ENCODE measurements at regions not wholly inside any gene's neighbourhood (a gene's known extent, or its start where the extent isn't known, plus 50 kb on each side); places are given as distances from the start of the nearest gene placed in this dataset.

DNA sequence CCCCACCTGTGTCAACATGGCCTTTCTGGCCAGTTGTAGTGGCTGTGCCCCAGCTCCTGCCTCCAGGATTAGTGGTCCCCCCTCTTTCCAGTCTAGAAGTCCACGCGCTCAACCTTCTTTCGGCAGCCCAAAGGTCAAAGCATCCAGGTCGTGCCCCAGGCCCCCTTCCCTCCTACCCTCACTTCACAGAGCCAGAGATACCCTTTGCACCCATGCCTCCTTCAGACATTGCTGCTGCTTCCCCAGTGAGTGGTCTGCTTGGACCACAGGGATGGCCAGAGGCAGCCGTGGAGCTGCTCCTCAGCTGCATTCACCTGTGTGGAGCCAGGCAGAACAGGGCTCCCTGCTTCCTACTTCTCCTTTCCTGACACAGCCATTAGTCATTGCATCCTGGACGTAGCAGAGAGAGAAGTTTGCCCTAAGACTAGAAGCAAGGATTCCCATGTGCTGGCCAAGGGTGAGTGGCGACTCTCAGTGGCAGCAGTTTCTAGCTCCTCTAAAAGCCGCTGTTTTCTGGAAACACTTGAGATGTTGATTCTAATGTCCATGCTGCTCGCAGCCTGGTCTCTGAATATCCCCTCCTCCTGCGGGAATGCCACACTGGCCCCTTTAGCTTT, 243.1 kb upstream of the SHH start:
- Histone ChIP-seq H3K36me3 (ENCODE audit: control insufficient read depth, insufficient read depth, low read length) (no peaks in the 10 kb centered on the region), H3K4me3 (ENCODE audit: low read depth, low read length) (no peak overlapping the region), H3K4me1 (ENCODE audit: control insufficient read depth, insufficient read depth, low read length) (peaks cover 4% of the 10 kb centered on the region), H3K27ac (ENCODE audit: low read depth, low read length) (no peak overlapping the region), H3K9me3 (ENCODE audit: control insufficient read depth, insufficient read depth, low read length) (no peaks in the 10 kb centered on the region), H3K27me3 (ENCODE audit: control insufficient read depth, insufficient read depth, low read length) (no peaks in the 10 kb centered on the region)
- no peak for DNase-seq (ENCODE audit: low read depth in 4 of 6, low spot score in 6 of 6)
- WGBS (ENCODE audit: insufficient coverage) = 82% methylated on average over 10 of the region's 10 CpGs

DNA sequence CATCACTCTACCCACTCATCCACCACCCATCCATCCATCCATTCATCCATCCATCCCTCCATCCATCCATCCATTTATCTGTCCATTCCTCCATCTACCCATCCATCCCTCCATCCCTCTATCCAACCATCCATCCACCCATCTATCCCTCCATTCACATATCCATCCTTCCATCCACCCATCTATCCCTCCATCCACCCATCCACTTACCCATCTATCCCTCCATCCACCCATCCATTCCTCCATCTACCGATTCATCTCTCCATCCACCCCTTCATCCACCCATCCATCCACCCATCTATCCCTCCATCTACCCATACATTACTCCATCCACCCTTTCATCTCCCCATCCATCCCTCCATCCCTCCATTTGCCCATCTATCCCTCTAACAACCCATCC, 239.6 kb upstream of the SHH start:
- H3K4me1 ChIP-seq (ENCODE audit: control insufficient read depth, insufficient read depth, low read length) = no peaks in the 10 kb centered on the region
- no peak for DNase-seq (ENCODE audit: low read depth in 4 of 6, low spot score in 6 of 6)
- H3K4me3 ChIP-seq (ENCODE audit: low read depth, low read length) = no peak overlapping the region
- H3K9me3 ChIP-seq (ENCODE audit: control insufficient read depth, insufficient read depth, low read length) = no peaks in the 10 kb centered on the region
- no peaks in the 10 kb centered on the region for H3K27me3 ChIP-seq (ENCODE audit: control insufficient read depth, insufficient read depth, low read length)
- H3K27ac ChIP-seq (ENCODE audit: low read depth, low read length) = no peak overlapping the region
- no peaks in the 10 kb centered on the region for H3K36me3 ChIP-seq (ENCODE audit: control insufficient read depth, insufficient read depth, low read length)
- 89% methylated on average over 1 of the region's 1 CpG for WGBS (ENCODE audit: insufficient coverage)

DNA sequence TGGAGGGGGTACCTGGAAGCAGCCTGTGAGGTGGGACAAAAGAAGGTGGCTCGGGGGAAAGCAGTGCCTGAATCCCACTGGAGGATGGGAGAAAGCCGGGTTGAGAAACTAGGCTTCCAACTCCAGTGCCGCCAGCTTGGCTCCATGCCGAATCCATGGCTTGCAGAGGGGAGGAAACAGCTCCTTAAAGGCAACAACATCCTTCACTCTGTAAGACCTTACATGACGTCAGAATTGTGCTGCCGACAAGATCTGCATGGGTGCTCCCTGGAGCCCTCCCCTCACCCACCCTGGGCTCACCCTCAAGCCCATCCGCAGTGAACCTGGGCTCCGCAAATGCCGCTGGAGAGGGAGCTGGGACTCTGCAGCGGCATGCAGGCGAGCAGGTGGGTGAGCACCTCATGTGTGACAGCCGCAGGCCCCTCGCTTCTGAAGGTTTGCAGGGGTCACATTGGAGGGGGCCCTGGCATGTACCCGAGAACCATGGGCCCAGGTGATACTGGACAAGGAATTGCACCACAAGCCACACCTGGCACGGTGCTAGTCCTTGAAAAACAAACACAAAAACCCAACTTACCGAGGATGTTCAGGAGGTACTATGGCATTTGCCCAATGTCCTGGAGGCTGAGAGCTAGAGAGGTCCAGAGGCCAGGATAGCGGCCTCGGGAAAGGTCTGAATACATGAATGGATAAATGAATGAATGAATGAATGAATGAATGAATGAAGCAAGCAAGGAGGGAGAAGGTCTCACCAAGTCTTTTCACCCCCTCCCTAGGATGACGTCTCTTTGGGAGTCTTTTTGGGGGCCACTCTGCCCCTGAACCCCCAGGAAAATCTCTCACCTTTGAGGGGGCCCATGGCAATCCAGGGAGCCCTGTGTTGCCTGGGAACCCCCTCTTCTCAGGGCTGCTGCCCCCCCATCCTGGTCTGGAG, 238.6 kb upstream of the SHH start:
- H3K27me3 ChIP-seq (ENCODE audit: control insufficient read depth, insufficient read depth, low read length) = no peaks in the 10 kb centered on the region
- H3K4me1 ChIP-seq (ENCODE audit: control insufficient read depth, insufficient read depth, low read length) = no peaks in the 10 kb centered on the region
- no peak overlapping the region for H3K27ac ChIP-seq (ENCODE audit: low read depth, low read length)
- DNase-seq (ENCODE audit: low read depth in 4 of 6, low spot score in 6 of 6) = no peak
- H3K36me3 ChIP-seq (ENCODE audit: control insufficient read depth, insufficient read depth, low read length) = no peaks in the 10 kb centered on the region
- 92% methylated on average over 16 of the region's 19 CpGs for WGBS (ENCODE audit: insufficient coverage)
- no peaks in the 10 kb centered on the region for H3K9me3 ChIP-seq (ENCODE audit: control insufficient read depth, insufficient read depth, low read length)
- H3K4me3 ChIP-seq (ENCODE audit: low read depth, low read length) = no peak overlapping the region

DNA sequence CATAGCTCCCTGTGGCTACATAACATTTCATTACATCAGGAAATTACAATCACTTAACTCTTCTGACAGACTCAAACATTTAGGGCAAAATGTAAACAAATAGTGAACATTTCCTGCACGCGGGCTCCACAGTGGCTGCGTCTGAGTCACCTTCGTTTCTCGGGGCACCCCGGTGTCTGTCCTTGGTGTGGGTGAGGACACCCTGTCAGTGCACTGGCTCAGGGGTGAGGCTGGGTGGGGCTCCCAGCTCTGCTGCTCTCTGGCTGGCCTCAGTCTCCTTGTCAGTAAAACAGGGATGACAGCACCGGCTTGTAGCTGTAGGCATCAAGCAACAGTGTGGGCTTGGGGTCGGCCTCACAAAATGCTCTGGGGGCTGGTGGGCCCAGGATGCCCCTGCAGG, 237.1 kb upstream of the SHH start:
- Histone ChIP-seq H3K27me3 (ENCODE audit: control insufficient read depth, insufficient read depth, low read length) (no peaks in the 10 kb centered on the region), H3K4me1 (ENCODE audit: control insufficient read depth, insufficient read depth, low read length) (no peaks in the 10 kb centered on the region), H3K36me3 (ENCODE audit: control insufficient read depth, insufficient read depth, low read length) (no peaks in the 10 kb centered on the region), H3K4me3 (ENCODE audit: low read depth, low read length) (no peak overlapping the region), H3K9me3 (ENCODE audit: control insufficient read depth, insufficient read depth, low read length) (no peaks in the 10 kb centered on the region), H3K27ac (ENCODE audit: low read depth, low read length) (no peak overlapping the region)
- WGBS (ENCODE audit: insufficient coverage) = 94% methylated on average over 7 of the region's 8 CpGs
- DNase-seq (ENCODE audit: low read depth in 4 of 6, low spot score in 6 of 6) = no peak

DNA sequence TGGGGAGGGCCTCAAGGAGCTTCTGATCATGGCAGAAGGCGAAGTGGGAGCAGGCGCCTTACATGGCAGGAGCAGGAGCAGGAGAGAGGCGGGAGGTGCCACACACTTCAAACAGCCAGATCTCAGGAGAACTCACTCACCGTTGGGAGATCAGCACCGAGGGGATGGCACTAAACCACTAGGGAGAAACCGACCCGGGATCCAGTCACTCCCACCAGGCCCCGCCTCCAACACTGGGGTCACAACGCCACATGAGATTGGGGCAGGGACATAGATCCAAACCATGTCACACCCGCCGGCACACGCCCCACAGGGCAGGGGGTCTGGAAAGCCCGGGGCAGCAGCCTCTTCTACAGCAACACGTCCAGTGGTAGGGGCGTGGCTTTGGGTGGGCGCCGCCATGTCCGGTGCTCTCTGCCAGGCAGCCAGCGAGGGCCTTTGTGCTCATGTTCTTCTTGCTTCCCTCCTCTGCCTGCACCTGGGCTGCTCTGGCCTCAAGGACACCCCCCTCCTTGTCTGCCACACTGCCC, 233.8 kb upstream of the SHH start:
- no peaks in the 10 kb centered on the region for H3K36me3 ChIP-seq (ENCODE audit: control insufficient read depth, insufficient read depth, low read length)
- 93% methylated on average over 16 of the region's 19 CpGs for WGBS (ENCODE audit: insufficient coverage)
- H3K27ac ChIP-seq (ENCODE audit: low read depth, low read length) = no peak overlapping the region
- H3K4me3 ChIP-seq (ENCODE audit: low read depth, low read length) = no peak overlapping the region
- H3K27me3 ChIP-seq (ENCODE audit: control insufficient read depth, insufficient read depth, low read length) = no peaks in the 10 kb centered on the region
- no peak for DNase-seq (ENCODE audit: low read depth in 4 of 6, low spot score in 6 of 6)
- no peaks in the 10 kb centered on the region for H3K9me3 ChIP-seq (ENCODE audit: control insufficient read depth, insufficient read depth, low read length)
- H3K4me1 ChIP-seq (ENCODE audit: control insufficient read depth, insufficient read depth, low read length) = no peaks in the 10 kb centered on the region

DNA sequence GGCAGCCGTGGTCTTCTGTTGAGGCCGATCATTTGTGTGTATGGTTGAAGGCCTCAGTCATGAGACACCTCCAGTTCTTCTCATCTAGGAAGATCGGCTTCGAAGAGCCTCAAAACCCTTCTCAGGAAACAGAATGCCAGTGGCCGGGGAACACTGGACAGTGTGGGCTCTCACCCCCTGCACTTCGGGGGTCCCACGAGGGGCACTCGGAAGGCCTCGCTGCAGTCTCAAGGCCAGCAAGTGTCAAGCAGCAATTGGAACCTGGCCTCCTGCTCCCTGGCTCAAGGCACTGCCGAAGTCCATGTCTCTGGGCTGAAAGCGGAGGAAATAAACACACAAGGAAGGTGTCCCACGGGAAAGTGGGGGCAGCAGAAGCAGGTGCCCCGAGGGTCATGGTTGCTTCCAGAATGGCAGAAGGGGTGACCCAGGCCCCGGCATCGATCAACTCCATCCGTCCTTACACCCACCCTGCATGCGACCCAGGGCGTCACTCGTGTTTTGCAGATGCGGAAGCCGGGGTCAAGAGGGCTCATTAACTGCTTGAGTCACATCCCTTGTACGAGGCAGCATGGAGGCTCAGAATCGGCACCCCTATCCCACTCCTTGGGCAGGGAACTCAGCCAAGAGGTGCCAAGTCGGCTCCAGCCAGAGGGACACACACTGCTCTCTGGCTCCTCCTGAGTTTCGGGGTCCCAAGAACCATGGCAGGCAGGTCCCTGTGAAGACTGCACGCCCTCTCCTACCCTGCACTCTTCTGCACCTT, 231.3 kb upstream of the SHH start:
- Histone ChIP-seq H3K4me1 (ENCODE audit: control insufficient read depth, insufficient read depth, low read length) (no peaks in the 10 kb centered on the region), H3K27ac (ENCODE audit: low read depth, low read length) (no peak overlapping the region), H3K36me3 (ENCODE audit: control insufficient read depth, insufficient read depth, low read length) (no peaks in the 10 kb centered on the region), H3K9me3 (ENCODE audit: control insufficient read depth, insufficient read depth, low read length) (no peaks in the 10 kb centered on the region), H3K4me3 (ENCODE audit: low read depth, low read length) (no peak overlapping the region), H3K27me3 (ENCODE audit: control insufficient read depth, insufficient read depth, low read length) (no peaks in the 10 kb centered on the region)
- 90% methylated on average over 25 of the region's 26 CpGs for WGBS (ENCODE audit: insufficient coverage)
- DNase-seq (ENCODE audit: low read depth in 4 of 6, low spot score in 6 of 6) = no peak

DNA sequence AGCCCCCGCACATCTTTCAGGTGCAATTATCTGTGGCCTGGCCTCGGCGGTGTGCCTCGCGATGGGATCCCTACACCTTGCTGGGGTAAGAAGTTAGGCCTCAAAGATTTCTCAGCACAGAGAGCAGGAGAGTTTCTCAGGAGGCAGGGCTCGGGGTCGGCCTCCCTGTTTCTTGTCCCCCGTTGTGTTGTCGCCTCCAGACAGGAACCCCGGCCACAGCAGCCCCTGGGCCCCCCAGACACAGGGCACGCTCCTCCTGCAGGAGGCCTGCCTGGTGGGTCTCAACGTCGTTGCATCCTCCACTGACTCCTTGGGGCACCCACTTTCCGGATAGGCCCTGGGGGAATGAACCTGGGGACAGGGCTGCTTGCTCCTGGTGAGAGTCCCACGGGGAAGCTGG, 229.1 kb upstream of the SHH start:
- Histone ChIP-seq H3K36me3 (ENCODE audit: control insufficient read depth, insufficient read depth, low read length) (no peaks in the 10 kb centered on the region), H3K9me3 (ENCODE audit: control insufficient read depth, insufficient read depth, low read length) (no peaks in the 10 kb centered on the region), H3K27ac (ENCODE audit: low read depth, low read length) (no peak overlapping the region), H3K4me3 (ENCODE audit: low read depth, low read length) (no peak overlapping the region), H3K4me1 (ENCODE audit: control insufficient read depth, insufficient read depth, low read length) (no peaks in the 10 kb centered on the region), H3K27me3 (ENCODE audit: control insufficient read depth, insufficient read depth, low read length) (no peaks in the 10 kb centered on the region)
- WGBS (ENCODE audit: insufficient coverage) = 79% methylated on average over 15 of the region's 15 CpGs
- DNase-seq (ENCODE audit: low read depth in 4 of 6, low spot score in 6 of 6) = no peak

GRCh38 chr7:156039971-156040677, 227.9 kb upstream of the SHH start:
- H3K36me3 ChIP-seq (ENCODE audit: control insufficient read depth, insufficient read depth, low read length) = no peaks in the 10 kb centered on the region
- DNase-seq (ENCODE audit: low read depth in 4 of 6, low spot score in 6 of 6) = no peak
- H3K4me3 ChIP-seq (ENCODE audit: low read depth, low read length) = no peak overlapping the region

GRCh38 chr7:156039194-156039593, 226.9 kb upstream of the SHH start:
- H3K36me3 ChIP-seq (ENCODE audit: control insufficient read depth, insufficient read depth, low read length) = no peaks in the 10 kb centered on the region
- no peak for DNase-seq (ENCODE audit: low read depth in 4 of 6, low spot score in 6 of 6)
- WGBS (ENCODE audit: insufficient coverage) = 91% methylated on average over 10 of the region's 10 CpGs
- no peaks in the 10 kb centered on the region for H3K4me1 ChIP-seq (ENCODE audit: control insufficient read depth, insufficient read depth, low read length)
- no peak overlapping the region for H3K27ac ChIP-seq (ENCODE audit: low read depth, low read length)
- H3K9me3 ChIP-seq (ENCODE audit: control insufficient read depth, insufficient read depth, low read length) = no peaks in the 10 kb centered on the region
- no peak overlapping the region for H3K4me3 ChIP-seq (ENCODE audit: low read depth, low read length)
- H3K27me3 ChIP-seq (ENCODE audit: control insufficient read depth, insufficient read depth, low read length) = no peaks in the 10 kb centered on the region

More at GRCh38 chr7:156039971-156040677, 227.9 kb upstream of the SHH start:
- Histone ChIP-seq H3K27me3 (ENCODE audit: control insufficient read depth, insufficient read depth, low read length) (no peaks in the 10 kb centered on the region), H3K4me1 (ENCODE audit: control insufficient read depth, insufficient read depth, low read length) (no peaks in the 10 kb centered on the region), H3K27ac (ENCODE audit: low read depth, low read length) (no peak overlapping the region), H3K9me3 (ENCODE audit: control insufficient read depth, insufficient read depth, low read length) (no peaks in the 10 kb centered on the region)
- WGBS (ENCODE audit: insufficient coverage) = 92% methylated on average over 22 of the region's 32 CpGs

Measured in spinal cord (tissue), 9 donors.